Astrocyte (in vitro differentiated cells and primary cell): ENCODE measurements at regions not wholly inside any gene's neighbourhood (a gene's known extent, or its start where the extent isn't known, plus 50 kb on each side); places are given as distances from the start of the nearest gene placed in this dataset.

Experiments
- EZH2 ChIP-seq: IDR thresholded peaks from 2 replicates; pipeline ENCODE4 v1.6.1; 2012; ENCODE audit warnings: mild to moderate bottlenecking, low read length, inconsistent platforms; ENCODE audit not compliant: insufficient read depth
- TF ChIP-seq, protein P1 (sequence below): IDR thresholded peaks from 2 replicates; pipeline ENCODE4 v1.5.1; 2011; ENCODE audit warnings: low read depth, mild to moderate bottlenecking, inconsistent platforms, low read length, moderate library complexity; ENCODE audit not compliant: insufficient read depth

DNA sequence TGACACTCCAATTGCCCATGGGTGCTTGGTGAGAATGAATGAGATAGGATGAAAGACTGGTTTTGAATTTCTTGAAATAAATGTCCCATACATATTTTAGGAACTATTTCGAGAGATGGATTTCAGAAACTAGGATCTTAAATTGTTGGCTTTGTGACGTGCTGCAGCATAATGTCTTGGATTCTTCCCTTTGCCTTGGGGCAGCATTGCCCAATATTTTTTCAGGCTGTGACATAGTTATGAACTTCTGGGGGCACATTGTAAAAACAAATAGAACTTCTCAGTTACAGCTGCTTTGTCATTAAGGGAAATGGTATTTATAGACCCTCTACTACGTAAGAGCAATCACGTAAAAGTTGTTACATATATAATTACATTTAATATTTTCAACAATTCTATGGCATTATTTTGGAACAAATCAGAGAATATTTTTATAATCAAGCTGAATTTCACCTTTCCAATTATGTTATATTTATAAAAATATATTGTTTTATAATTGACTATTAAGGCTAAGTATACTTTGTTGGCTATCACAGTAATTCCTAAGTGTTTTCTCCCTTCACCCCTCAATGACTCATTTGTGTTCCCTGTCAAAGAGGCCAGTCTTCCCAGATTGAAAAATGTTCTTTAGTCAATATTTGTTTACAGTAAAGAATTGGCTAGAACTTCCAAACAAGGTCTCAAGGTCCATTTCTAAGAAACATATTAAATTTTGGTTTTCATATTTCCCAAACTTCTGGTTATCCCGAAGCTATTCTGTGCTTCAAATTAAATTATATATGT lies 1388.3 kb upstream of the ACO1 start:
- TF ChIP-seq, protein P1, sequence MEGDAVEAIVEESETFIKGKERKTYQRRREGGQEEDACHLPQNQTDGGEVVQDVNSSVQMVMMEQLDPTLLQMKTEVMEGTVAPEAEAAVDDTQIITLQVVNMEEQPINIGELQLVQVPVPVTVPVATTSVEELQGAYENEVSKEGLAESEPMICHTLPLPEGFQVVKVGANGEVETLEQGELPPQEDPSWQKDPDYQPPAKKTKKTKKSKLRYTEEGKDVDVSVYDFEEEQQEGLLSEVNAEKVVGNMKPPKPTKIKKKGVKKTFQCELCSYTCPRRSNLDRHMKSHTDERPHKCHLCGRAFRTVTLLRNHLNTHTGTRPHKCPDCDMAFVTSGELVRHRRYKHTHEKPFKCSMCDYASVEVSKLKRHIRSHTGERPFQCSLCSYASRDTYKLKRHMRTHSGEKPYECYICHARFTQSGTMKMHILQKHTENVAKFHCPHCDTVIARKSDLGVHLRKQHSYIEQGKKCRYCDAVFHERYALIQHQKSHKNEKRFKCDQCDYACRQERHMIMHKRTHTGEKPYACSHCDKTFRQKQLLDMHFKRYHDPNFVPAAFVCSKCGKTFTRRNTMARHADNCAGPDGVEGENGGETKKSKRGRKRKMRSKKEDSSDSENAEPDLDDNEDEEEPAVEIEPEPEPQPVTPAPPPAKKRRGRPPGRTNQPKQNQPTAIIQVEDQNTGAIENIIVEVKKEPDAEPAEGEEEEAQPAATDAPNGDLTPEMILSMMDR = no peak
- TF ChIP-seq EZH2 = no peak
